ENCODE measurements at regions not wholly inside any gene's neighbourhood (a gene's known extent, or its start where the extent isn't known, plus 50 kb on each side); places are given as distances from the start of the nearest gene placed in this dataset.

DNA sequence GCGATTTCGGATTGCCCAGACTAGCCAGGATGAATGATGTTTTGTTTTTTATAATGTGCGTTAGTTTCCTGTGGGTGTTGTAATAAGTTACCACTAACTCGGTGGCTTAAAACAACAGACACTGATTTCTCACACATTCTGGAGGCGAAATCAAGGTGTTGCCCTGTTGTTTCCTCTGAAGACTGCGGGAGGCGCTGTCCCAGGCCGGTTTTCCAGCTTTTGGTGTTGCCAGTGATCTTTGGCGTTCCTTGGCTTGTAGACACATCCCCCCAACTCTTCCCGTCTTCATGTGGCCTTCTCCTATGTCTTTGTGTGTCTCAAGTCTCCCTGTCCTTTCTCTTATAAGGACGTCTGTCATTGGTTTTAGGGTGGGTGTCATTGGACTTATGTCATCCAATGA, 267.7 kb downstream of the AACS start:
- TF ChIP-seq, protein P1, sequence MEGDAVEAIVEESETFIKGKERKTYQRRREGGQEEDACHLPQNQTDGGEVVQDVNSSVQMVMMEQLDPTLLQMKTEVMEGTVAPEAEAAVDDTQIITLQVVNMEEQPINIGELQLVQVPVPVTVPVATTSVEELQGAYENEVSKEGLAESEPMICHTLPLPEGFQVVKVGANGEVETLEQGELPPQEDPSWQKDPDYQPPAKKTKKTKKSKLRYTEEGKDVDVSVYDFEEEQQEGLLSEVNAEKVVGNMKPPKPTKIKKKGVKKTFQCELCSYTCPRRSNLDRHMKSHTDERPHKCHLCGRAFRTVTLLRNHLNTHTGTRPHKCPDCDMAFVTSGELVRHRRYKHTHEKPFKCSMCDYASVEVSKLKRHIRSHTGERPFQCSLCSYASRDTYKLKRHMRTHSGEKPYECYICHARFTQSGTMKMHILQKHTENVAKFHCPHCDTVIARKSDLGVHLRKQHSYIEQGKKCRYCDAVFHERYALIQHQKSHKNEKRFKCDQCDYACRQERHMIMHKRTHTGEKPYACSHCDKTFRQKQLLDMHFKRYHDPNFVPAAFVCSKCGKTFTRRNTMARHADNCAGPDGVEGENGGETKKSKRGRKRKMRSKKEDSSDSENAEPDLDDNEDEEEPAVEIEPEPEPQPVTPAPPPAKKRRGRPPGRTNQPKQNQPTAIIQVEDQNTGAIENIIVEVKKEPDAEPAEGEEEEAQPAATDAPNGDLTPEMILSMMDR (IDR thresholded peaks at IDR 0.05), result no peak
- TF ChIP-seq POLR2A (IDR thresholded peaks at IDR 0.05), result no peak

Measured in adrenal gland (tissue), 5 donors.